ENCODE measurements at regions not wholly inside any gene's neighbourhood (a gene's known extent, or its start where the extent isn't known, plus 50 kb on each side); places are given as distances from the start of the nearest gene placed in this dataset.

GRCh38 chr13:71090990-71091389, 776.0 kb downstream of the DACH1 start:
- in situ Hi-C loops (cut with MboI; ENCODE audit: low sequenced_read_pairs): no loop called here

GRCh38 chr13:71089056-71089455, 777.9 kb downstream of the DACH1 start:
- in situ Hi-C loops (cut with MboI; ENCODE audit: low sequenced_read_pairs): no loop called here

- in situ Hi-C loops (cut with MboI; ENCODE audit: low sequenced_read_pairs): no loop called here
Measured at GRCh38 chr13:71087432-71087831, 779.6 kb downstream of the DACH1 start.

GRCh38 chr13:71087006-71087405, 780.0 kb downstream of the DACH1 start:
- in situ Hi-C loops (cut with MboI; ENCODE audit: low sequenced_read_pairs): no loop called here

GRCh38 chr13:71082631-71083030, 784.4 kb downstream of the DACH1 start:
- in situ Hi-C loops (cut with MboI; ENCODE audit: low sequenced_read_pairs): no loop called here

- in situ Hi-C loops (cut with MboI; ENCODE audit: low sequenced_read_pairs): no loop called here
Measured at GRCh38 chr13:71079638-71080037, 787.4 kb downstream of the DACH1 start.

GRCh38 chr13:71068041-71068440, 799.0 kb downstream of the DACH1 start:
- in situ Hi-C loops (cut with MboI; ENCODE audit: low sequenced_read_pairs): no loop called here

- in situ Hi-C loops (cut with MboI; ENCODE audit: low sequenced_read_pairs): no loop called here
Measured at GRCh38 chr13:71067165-71067815, 799.7 kb downstream of the DACH1 start.

GRCh38 chr13:71056581-71056980, 810.4 kb downstream of the DACH1 start:
- in situ Hi-C loops (cut with MboI; ENCODE audit: low sequenced_read_pairs): no loop called here

- in situ Hi-C loops (cut with MboI; ENCODE audit: low sequenced_read_pairs): no loop called here
Measured at GRCh38 chr13:71055644-71056043, 811.4 kb downstream of the DACH1 start.

GRCh38 chr13:71055047-71055446, 812.0 kb downstream of the DACH1 start:
- in situ Hi-C loops (cut with MboI; ENCODE audit: low sequenced_read_pairs): no loop called here

- in situ Hi-C loops (cut with MboI; ENCODE audit: low sequenced_read_pairs): no loop called here
Measured at GRCh38 chr13:71054358-71054757, 812.6 kb downstream of the DACH1 start.

GRCh38 chr13:71051573-71051972, 815.4 kb downstream of the DACH1 start:
- in situ Hi-C loops (cut with MboI; ENCODE audit: low sequenced_read_pairs): no loop called here

GRCh38 chr13:71046360-71047079, 820.5 kb downstream of the DACH1 start:
- in situ Hi-C loops (cut with MboI; ENCODE audit: low sequenced_read_pairs): no loop called here

GRCh38 chr13:71045101-71045500, 821.9 kb downstream of the DACH1 start:
- in situ Hi-C loops (cut with MboI; ENCODE audit: low sequenced_read_pairs): no loop called here

- in situ Hi-C loops (cut with MboI; ENCODE audit: low sequenced_read_pairs): no loop called here
Measured at GRCh38 chr13:71039440-71039839, 827.6 kb downstream of the DACH1 start.

GRCh38 chr13:71034018-71034417, 833.0 kb downstream of the DACH1 start:
- in situ Hi-C loops (cut with MboI; ENCODE audit: low sequenced_read_pairs): no loop called here

GRCh38 chr13:71033026-71033425, 834.0 kb downstream of the DACH1 start:
- in situ Hi-C loops (cut with MboI; ENCODE audit: low sequenced_read_pairs): no loop called here

- in situ Hi-C loops (cut with MboI; ENCODE audit: low sequenced_read_pairs): no loop called here
Measured at GRCh38 chr13:71030784-71031183, 836.2 kb downstream of the DACH1 start.

GRCh38 chr13:71028884-71029283, 838.1 kb downstream of the DACH1 start:
- in situ Hi-C loops (cut with MboI; ENCODE audit: low sequenced_read_pairs): no loop called here

GRCh38 chr13:71021825-71022422, 845.1 kb downstream of the DACH1 start:
- in situ Hi-C loops (cut with MboI; ENCODE audit: low sequenced_read_pairs): no loop called here

- in situ Hi-C loops (cut with MboI; ENCODE audit: low sequenced_read_pairs): no loop called here
Measured at GRCh38 chr13:71018995-71019394, 848.0 kb downstream of the DACH1 start.

Data from HL-60/S4 treated with retinoic acid at 250 ng/mL for 4 days and 3 days (cell line).